Aorta (tissue), 5 donors: ENCODE measurements at regions not wholly inside any gene's neighbourhood (a gene's known extent, or its start where the extent isn't known, plus 50 kb on each side); places are given as distances from the start of the nearest gene placed in this dataset.

Experiments used
- ATAC-seq: fragments of 200-7000 bp; cut with Tn5 transposase; one replicate; pipeline ENCODE4 v1.9.1; 2022; ENCODE audit warnings: moderate library complexity; ENCODE audit not compliant: low FRiP score
- DNase-seq, 2 donors: peaks; one replicate each; pipeline ENCODE4 v3.0.0-alpha.2; 2020
- H3K27ac ChIP-seq, 2 donors: one replicate each; pipeline ENCODE4 v1.5.1; 2013; ENCODE audit warnings: low read length in 2 of 2, mild to moderate bottlenecking in 2 of 2, moderate library complexity in 2 of 2, control low read depth in 1 of 2, inconsistent platforms in 1 of 2, low read depth in 1 of 2
- H3K27me3 ChIP-seq, 2 donors: one replicate each; pipeline ENCODE4 v1.6.1; 2013; ENCODE audit warnings: control low read depth in 1 of 2, low read length in 1 of 2, mild to moderate bottlenecking in 1 of 2, moderate library complexity in 1 of 2; ENCODE audit not compliant: insufficient read depth in 2 of 2, control insufficient read depth in 1 of 2
- H3K36me3 ChIP-seq, 2 donors: one replicate each; pipeline ENCODE4 v1.6.1; 2013; ENCODE audit warnings: control low read depth in 1 of 2, low read length in 1 of 2, mild to moderate bottlenecking in 1 of 2; ENCODE audit not compliant: insufficient read depth in 2 of 2, control insufficient read depth in 1 of 2
- H3K4me1 ChIP-seq, 2 donors: one replicate each; pipeline ENCODE4 v1.6.1; 2013; ENCODE audit warnings: low read length in 2 of 2, control low read depth in 1 of 2, mild to moderate bottlenecking in 1 of 2, moderate library complexity in 1 of 2; ENCODE audit not compliant: insufficient read depth in 2 of 2, control insufficient read depth in 1 of 2
- H3K4me3 ChIP-seq, 2 donors: one replicate each; pipeline ENCODE4 v1.5.1; 2013; ENCODE audit warnings: low read length in 2 of 2, control low read depth in 1 of 2, mild to moderate bottlenecking in 1 of 2
- H3K9me3 ChIP-seq: one replicate; pipeline ENCODE4 v1.6.1; 2013; ENCODE audit warnings: mild to moderate bottlenecking, low read length; ENCODE audit not compliant: control insufficient read depth
- WGBS, 2 donors: extraction: QIAGEN DNeasy Blood & Tissue Kit; methylation state at CpG; one replicate each; pipeline ENCODE4 v1.1.7; 2013; 5-methylcytosine and 5-hydroxymethylcytosine counted together
- intact Hi-C, 2 donors: fragments of 100-400 bp; cut with DNase I; formaldehyde crosslinking; loops; one replicate each; pipeline versions ENCODE4 v1.14.2 to v1.15.0; 2022
- donor health status: healthy with polysubstance abuse.
- donor health status: Bipolar disorder and iron deficiency.
- donor health status: DM: no; HTN: no; CAD: no.
- donor health status: DM: no; HTN: no; CAD: no.
- donor health status: DM: yes; HTN: yes; CAD: no.

GRCh38 chr12:75818863-75819262 is 212.7 kb downstream of the PHLDA1 start:
- Histone ChIP-seq H3K9me3 (no peaks in the 10 kb centered on the region), H3K36me3 (no peaks in the 10 kb centered on the region), H3K4me3 (no peak overlapping the region), H3K4me1 (peaks cover 5 to 8% of the 10 kb centered on the region in 2 donors), H3K27me3 (no peaks in the 10 kb centered on the region), H3K27ac (no peak overlapping the region)
- ATAC-seq: no peak
- intact Hi-C loops: loop anchor here in 1 of 2 donors (10.0 kb wide), 1 partner anchor 156 kb away; no protein-coding TSS in a partner anchor
- DNase-seq: no peak

DNA sequence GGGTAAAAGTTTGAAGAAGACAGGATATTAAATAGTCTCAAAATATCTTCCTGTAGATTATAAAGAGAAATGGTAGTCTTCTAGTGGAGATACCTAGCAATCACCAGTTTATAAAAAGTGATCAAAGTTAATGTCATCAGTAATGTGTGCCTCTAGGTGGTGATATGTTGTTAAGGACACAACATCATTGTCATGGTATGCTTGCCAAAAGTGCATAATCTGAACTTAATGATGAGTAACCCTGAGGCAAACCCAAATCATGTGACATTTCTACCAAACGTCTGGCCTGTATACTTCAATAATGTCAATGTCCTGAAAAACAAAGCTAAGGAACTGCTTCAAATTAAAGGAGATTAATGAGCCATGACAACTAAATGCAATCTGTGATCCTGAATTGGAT is 214.7 kb downstream of the PHLDA1 start:
- Histone ChIP-seq H3K36me3 (no peaks in the 10 kb centered on the region), H3K4me3 (no peak overlapping the region), H3K27ac (no peak overlapping the region), H3K4me1 (peaks cover 5 to 8% of the 10 kb centered on the region in 2 donors), H3K27me3 (no peaks in the 10 kb centered on the region), H3K9me3 (no peaks in the 10 kb centered on the region)
- intact Hi-C loops: loop anchor here in 1 of 2 donors (10.0 kb wide), 1 partner anchor 158 kb away; no protein-coding TSS in a partner anchor
- 27 to 36% methylated on average over 1 of the region's 1 CpG for WGBS, 2 donors
- no peak for ATAC-seq
- DNase-seq: no peak

- intact Hi-C loops: loop anchor here in 1 of 2 donors (10.0 kb wide), 1 partner anchor 159 kb away; no protein-coding TSS in a partner anchor
- Histone ChIP-seq H3K36me3 (no peaks in the 10 kb centered on the region), H3K27me3 (no peaks in the 10 kb centered on the region), H3K27ac (peak overlapping the region; percentile 43 to 80), H3K4me1 (peaks cover 5 to 8% of the 10 kb centered on the region in 2 donors), H3K4me3 (no peak overlapping the region), H3K9me3 (no peaks in the 10 kb centered on the region)
- ATAC-seq (no peak), DNase-seq (no peak)
- 82 to 88% methylated on average over 1 of the region's 1 CpG for WGBS, 2 donors
These were observed 215.8 kb downstream of the PHLDA1 start for GRCh38 chr12:75815756-75816155.

DNA sequence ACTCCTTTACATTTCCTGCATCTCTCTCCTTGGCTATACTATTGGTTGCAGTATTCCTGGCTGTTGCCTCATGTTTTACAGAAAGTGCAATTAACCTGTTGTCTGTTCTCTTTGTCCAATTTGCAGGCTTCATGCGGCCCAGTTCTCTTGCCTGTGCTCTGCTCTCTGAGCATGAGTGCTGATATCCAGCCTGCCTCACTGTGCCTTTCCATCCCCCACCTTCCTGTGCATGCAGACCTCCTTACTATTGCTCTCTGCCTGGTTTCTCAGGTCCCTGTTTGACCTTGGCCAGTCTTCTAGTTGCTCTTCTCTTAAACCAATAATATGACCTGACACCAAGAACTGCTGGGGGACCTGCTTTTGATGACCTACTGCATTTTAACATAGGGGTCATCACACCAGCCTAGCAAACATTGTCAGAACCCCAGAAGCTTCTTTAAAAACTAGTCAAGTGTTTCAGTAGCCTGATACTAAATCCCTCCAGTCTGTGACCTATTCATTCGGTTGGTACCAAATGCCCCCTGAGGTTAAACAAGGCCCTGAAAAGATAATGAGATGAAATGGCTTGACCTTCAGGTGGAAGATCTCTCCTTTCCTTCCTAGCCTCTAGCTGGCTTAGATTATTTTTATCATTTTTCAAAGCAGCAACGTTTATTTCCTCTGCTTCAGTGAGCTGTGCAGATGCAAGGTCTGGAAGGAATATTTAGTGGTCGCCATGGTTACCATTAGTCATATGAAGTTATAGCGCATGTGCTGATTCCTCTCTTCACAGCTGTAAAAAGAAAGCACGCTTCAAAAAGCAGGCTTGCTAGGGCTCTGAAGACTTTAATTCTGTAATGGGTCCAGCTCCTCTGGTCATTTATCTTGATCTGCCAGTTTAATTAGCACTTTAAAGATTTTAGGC is 216.5 kb downstream of the PHLDA1 start:
- H3K36me3 ChIP-seq: no peaks in the 10 kb centered on the region
- peak overlapping the region; percentile 80 to 92 for H3K27ac ChIP-seq
- WGBS, 2 donors: 13% methylated on average over 6 of the region's 6 CpGs
- H3K27me3 ChIP-seq: no peaks in the 10 kb centered on the region
- ATAC-seq: peak; percentile 90
- no peak overlapping the region for H3K4me3 ChIP-seq
- H3K4me1 ChIP-seq: peaks cover 5 to 8% of the 10 kb centered on the region in 2 donors
- intact Hi-C loops: loop anchor here in 1 of 2 donors (10.0 kb wide), 1 partner anchor 160 kb away; no protein-coding TSS in a partner anchor
- no peak for DNase-seq
- H3K9me3 ChIP-seq: no peaks in the 10 kb centered on the region

- Histone ChIP-seq H3K36me3 (no peaks in the 10 kb centered on the region), H3K27me3 (no peaks in the 10 kb centered on the region), H3K4me3 (no peak overlapping the region), H3K27ac (no peak overlapping the region), H3K9me3 (no peaks in the 10 kb centered on the region), H3K4me1 (peaks cover 5 to 8% of the 10 kb centered on the region in 2 donors)
- ATAC-seq (no peak), DNase-seq (no peak)
- intact Hi-C loops: loop anchor here in 1 of 2 donors (10.0 kb wide), 1 partner anchor 162 kb away; no protein-coding TSS in a partner anchor
- 96 to 99% methylated on average over 1 of the region's 1 CpG for WGBS, 2 donors
These were observed 218.5 kb downstream of the PHLDA1 start for GRCh38 chr12:75813072-75813471.

DNA sequence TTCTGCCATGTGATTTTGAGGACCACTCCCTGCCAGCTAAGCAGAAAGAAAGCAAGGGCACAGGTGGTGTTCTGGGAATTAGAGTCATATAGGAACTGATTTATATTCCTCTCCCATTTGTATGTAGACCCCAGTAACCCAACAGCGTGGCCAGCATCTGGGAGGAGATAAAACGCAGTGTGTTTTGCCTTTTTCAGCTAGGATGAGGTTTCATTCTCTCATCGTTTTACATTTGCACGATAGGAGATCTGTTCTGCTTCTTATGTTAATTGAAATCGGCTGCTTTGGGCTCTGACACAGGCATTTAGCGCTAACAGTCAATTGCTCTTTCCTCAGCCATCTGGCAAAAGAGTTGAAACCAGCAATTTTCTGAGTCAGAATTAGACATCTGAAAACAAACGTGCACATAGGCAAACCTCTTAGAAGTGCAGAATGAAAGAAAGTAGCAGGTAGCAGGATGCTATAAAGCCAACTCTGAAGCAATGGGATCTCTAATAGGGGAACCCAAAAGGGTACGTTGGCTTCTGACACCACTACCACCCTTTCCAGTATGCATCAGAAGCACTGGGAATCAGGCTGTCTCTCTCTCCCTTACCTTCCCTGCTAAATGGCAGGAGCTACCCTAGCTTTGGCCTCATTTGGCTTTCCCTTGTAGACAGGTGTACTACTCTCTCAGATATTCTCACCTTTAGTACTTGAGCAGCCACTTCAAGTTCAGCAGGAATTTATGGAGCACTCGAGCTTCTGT is 219.1 kb downstream of the PHLDA1 start:
- DNase-seq (no peak), ATAC-seq (no peak)
- Histone ChIP-seq H3K27me3 (no peaks in the 10 kb centered on the region), H3K36me3 (no peaks in the 10 kb centered on the region), H3K9me3 (no peaks in the 10 kb centered on the region), H3K27ac (no peak overlapping the region), H3K4me1 (peaks cover 5 to 8% of the 10 kb centered on the region in 2 donors), H3K4me3 (no peak overlapping the region)
- intact Hi-C loops: loop anchor here in 1 of 2 donors (10.0 kb wide), 1 partner anchor 162 kb away; no protein-coding TSS in a partner anchor
- WGBS, 2 donors: 40 to 43% methylated on average over 9 of the region's 9 CpGs

DNA sequence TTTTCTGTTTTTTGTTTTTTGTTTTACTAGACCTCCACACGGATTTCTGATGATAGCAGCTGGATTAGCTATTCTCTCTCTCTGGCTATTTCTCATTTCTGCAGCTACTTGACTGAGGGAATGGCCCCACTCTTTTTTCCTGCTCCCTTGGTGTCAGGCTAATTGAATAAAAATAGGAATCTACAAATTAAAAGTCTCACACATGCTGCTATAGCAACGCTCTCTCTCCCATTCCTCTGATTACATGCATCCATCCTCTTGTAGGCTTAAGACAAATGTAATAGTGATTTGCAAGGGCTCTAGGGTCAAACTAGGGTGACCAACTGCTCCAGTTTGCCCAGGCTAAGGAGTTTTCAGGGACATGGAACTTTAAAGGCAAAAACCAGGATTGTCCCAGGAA is 221.8 kb downstream of the PHLDA1 start:
- no peak for DNase-seq
- Histone ChIP-seq H3K27ac (no peak overlapping the region), H3K36me3 (no peaks in the 10 kb centered on the region), H3K27me3 (no peaks in the 10 kb centered on the region), H3K4me1 (peaks cover 0 to 3% of the 10 kb centered on the region in 2 donors), H3K9me3 (no peaks in the 10 kb centered on the region), H3K4me3 (no peak overlapping the region)
- 83 to 89% methylated on average over 2 of the region's 2 CpGs for WGBS, 2 donors
- intact Hi-C loops: loop anchor here in 1 of 2 donors (10.0 kb wide), 1 partner anchor 165 kb away; no protein-coding TSS in a partner anchor
- no peak for ATAC-seq

- H3K4me3 ChIP-seq: no peak overlapping the region
- peaks cover 0 to 3% of the 10 kb centered on the region in 2 donors for H3K4me1 ChIP-seq
- no peaks in the 10 kb centered on the region for H3K36me3 ChIP-seq
- ATAC-seq: no peak
- 93 to 99% methylated on average over 1 of the region's 1 CpG for WGBS, 2 donors
- H3K27me3 ChIP-seq: no peaks in the 10 kb centered on the region
- H3K9me3 ChIP-seq: no peaks in the 10 kb centered on the region
- intact Hi-C loops: no loop called here
- DNase-seq: no peak
- no peak overlapping the region for H3K27ac ChIP-seq
These were observed 224.1 kb downstream of the PHLDA1 start for GRCh38 chr12:75807494-75807893.
